ENCODE measurements at regions not wholly inside any gene's neighbourhood (a gene's known extent, or its start where the extent isn't known, plus 50 kb on each side); places are given as distances from the start of the nearest gene placed in this dataset.
"Not testable (repeated sequence)": the region's sequence is repeated elsewhere in the genome, so short reads cannot be mapped to it uniquely, and the experiment has no call there.

- H3K4me3 Mint-ChIP-seq: not testable (repeated sequence)
These were observed 65.1 kb upstream of the ROPN1B start for GRCh38 chr3:125903780-125904455.

GRCh38 chr3:125907279-125907678, 61.7 kb upstream of the ROPN1B start:
- CTCF ChIA-PET; ATAC-seq; H3K27ac Mint-ChIP-seq; intact Hi-C loops (cut with DNase I, micrococcal nuclease); DNase-seq; H3K4me3 Mint-ChIP-seq; H3K36me3 Mint-ChIP-seq (ENCODE audit: low read depth); H3K4me1 Mint-ChIP-seq; H3K27me3 Mint-ChIP-seq; H3K9me3 Mint-ChIP-seq (ENCODE audit: low read depth); POLR2A ChIA-PET: not testable (repeated sequence)

More at GRCh38 chr3:125903780-125904455, 65.1 kb upstream of the ROPN1B start:
- H3K4me1 Mint-ChIP-seq; ATAC-seq; H3K27ac Mint-ChIP-seq; intact Hi-C loops (cut with DNase I, micrococcal nuclease); H3K27me3 Mint-ChIP-seq; H3K9me3 Mint-ChIP-seq (ENCODE audit: low read depth); POLR2A ChIA-PET; DNase-seq; H3K36me3 Mint-ChIP-seq (ENCODE audit: low read depth): not testable (repeated sequence)
- CTCF ChIA-PET: interaction anchor here (0.6 kb wide), 2 partner anchors 31 to 1174 kb away, joined by 3 read pairs; partner anchors contain the start of gene UMPS

- H3K36me3 Mint-ChIP-seq (ENCODE audit: low read depth); H3K9me3 Mint-ChIP-seq (ENCODE audit: low read depth); H3K4me3 Mint-ChIP-seq; H3K27ac Mint-ChIP-seq; ATAC-seq; CTCF ChIA-PET; H3K4me1 Mint-ChIP-seq; DNase-seq; POLR2A ChIA-PET; H3K27me3 Mint-ChIP-seq: not testable (repeated sequence)
- intact Hi-C loops (cut with DNase I, micrococcal nuclease): loop anchor here in 1 of 2 experiments (10.0 kb wide), 1 partner anchor 1074 kb away; the partner anchor contains the start of gene PLXNA1
These were observed 58.1 kb upstream of the ROPN1B start for GRCh38 chr3:125910851-125911250.

GRCh38 chr3:125914608-125915436, 54.2 kb upstream of the ROPN1B start:
- intact Hi-C loops (cut with DNase I, micrococcal nuclease): loop anchor here (2.0 to 10.0 kb wide), 5 partner anchors 77 to 1070 kb away; partner anchors contain the start of genes KLF15 (in 2 of the 2), PLXNA1 (in 1 of the 2) and ZXDC (in 1 of the 2)
- H3K4me3 Mint-ChIP-seq: peak overlapping the region; percentile 82
- H3K27me3 Mint-ChIP-seq; H3K9me3 Mint-ChIP-seq (ENCODE audit: low read depth); CTCF ChIA-PET; DNase-seq; H3K36me3 Mint-ChIP-seq (ENCODE audit: low read depth); ATAC-seq: not testable (repeated sequence)
- H3K4me1 Mint-ChIP-seq: peaks cover 28% of the 10 kb centered on the region
- POLR2A ChIA-PET: interaction anchor here (0.7 kb wide), 1 partner anchor 743 kb away, joined by 3 read pairs; no protein-coding TSS in a partner anchor
- peak overlapping the region; percentile 76 for H3K27ac Mint-ChIP-seq

GRCh38 chr3:125915437-125915787, 53.6 kb upstream of the ROPN1B start:
- CTCF ChIA-PET; H3K27me3 Mint-ChIP-seq; H3K9me3 Mint-ChIP-seq (ENCODE audit: low read depth); ATAC-seq; H3K36me3 Mint-ChIP-seq (ENCODE audit: low read depth); DNase-seq: not testable (repeated sequence)
- peak overlapping the region; percentile 76 for H3K27ac Mint-ChIP-seq
- peak overlapping the region; percentile 82 for H3K4me3 Mint-ChIP-seq
- POLR2A ChIA-PET: interaction anchor here (0.7 kb wide), 1 partner anchor 742 kb away, joined by 3 read pairs; no protein-coding TSS in a partner anchor
- peaks cover 28% of the 10 kb centered on the region for H3K4me1 Mint-ChIP-seq
- intact Hi-C loops (cut with DNase I, micrococcal nuclease): loop anchor here (2.0 to 10.0 kb wide), 5 partner anchors 77 to 1069 kb away; partner anchors contain the start of genes KLF15 (in 2 of the 2), PLXNA1 (in 1 of the 2) and ZXDC (in 1 of the 2)

- POLR2A ChIA-PET: not testable (repeated sequence)
These were observed 53.1 kb upstream of the ROPN1B start for GRCh38 chr3:125915792-125916375.

GRCh38 chr3:125916376-125916978, 52.5 kb upstream of the ROPN1B start:
- H3K4me3 Mint-ChIP-seq: peak overlapping the region; percentile 82
- no peaks in the 10 kb centered on the region for H3K27me3 Mint-ChIP-seq
- intact Hi-C loops (cut with DNase I, micrococcal nuclease): loop anchor here (1.0 to 10.0 kb wide), 11 partner anchors 74 to 1756 kb away; partner anchors contain the start of genes SLC41A3 (in 2 of the 2), ABTB1 (in 1 of the 2), CHCHD6 (in 1 of the 2) and KLF15 (in 1 of the 2)
- H3K27ac Mint-ChIP-seq: peak overlapping the region; percentile 72
- ATAC-seq (peak; percentile 94), DNase-seq (peak; percentile 99)
- ChIA-PET POLR2A (no interaction called here), CTCF (no interaction called here)
- no peaks in the 10 kb centered on the region for H3K9me3 Mint-ChIP-seq (ENCODE audit: low read depth)
- H3K4me1 Mint-ChIP-seq: peaks cover 28% of the 10 kb centered on the region
- H3K36me3 Mint-ChIP-seq (ENCODE audit: low read depth): no peaks in the 10 kb centered on the region

More at GRCh38 chr3:125915792-125916375, 53.1 kb upstream of the ROPN1B start:
- intact Hi-C loops (cut with DNase I, micrococcal nuclease): loop anchor here (1.0 to 10.0 kb wide), 13 partner anchors 74 to 1757 kb away; partner anchors contain the start of genes KLF15 (in 2 of the 2), SLC41A3 (in 2 of the 2), ABTB1 (in 1 of the 2) and CHCHD6 (in 1 of the 2)
- H3K27me3 Mint-ChIP-seq; H3K36me3 Mint-ChIP-seq (ENCODE audit: low read depth); CTCF ChIA-PET; H3K9me3 Mint-ChIP-seq (ENCODE audit: low read depth): not testable (repeated sequence)
- Mint-ChIP-seq H3K4me1 (peaks cover 28% of the 10 kb centered on the region), H3K4me3 (peak overlapping the region; percentile 82), H3K27ac (peak overlapping the region; percentile 88)
- peak; percentile 77 for ATAC-seq
- peak; percentile 100 for DNase-seq

- peak overlapping the region; percentile 82 for H3K4me3 Mint-ChIP-seq
- peaks cover 28% of the 10 kb centered on the region for H3K4me1 Mint-ChIP-seq
- ATAC-seq; H3K36me3 Mint-ChIP-seq (ENCODE audit: low read depth); H3K27me3 Mint-ChIP-seq; CTCF ChIA-PET; POLR2A ChIA-PET; H3K9me3 Mint-ChIP-seq (ENCODE audit: low read depth): not testable (repeated sequence)
- intact Hi-C loops (cut with DNase I, micrococcal nuclease): loop anchor here (2.0 to 10.0 kb wide), 6 partner anchors 75 to 1756 kb away; partner anchors contain the start of genes ABTB1 (in 1 of the 2), CHCHD6 (in 1 of the 2), KLF15 (in 1 of the 2) and PLXNA1 (in 1 of the 2)
- peak; percentile 54 for DNase-seq
- H3K27ac Mint-ChIP-seq: peak overlapping the region; percentile 69
These were observed 51.9 kb upstream of the ROPN1B start for GRCh38 chr3:125917020-125917549.

- intact Hi-C loops (cut with DNase I, micrococcal nuclease): loop anchor here (5.0 to 10.0 kb wide), 3 partner anchors 74 to 1067 kb away; partner anchors contain the start of genes KLF15 (in 1 of the 2) and PLXNA1 (in 1 of the 2)
- H3K27me3 Mint-ChIP-seq; H3K27ac Mint-ChIP-seq; POLR2A ChIA-PET; H3K9me3 Mint-ChIP-seq (ENCODE audit: low read depth); H3K4me3 Mint-ChIP-seq; H3K36me3 Mint-ChIP-seq (ENCODE audit: low read depth); ATAC-seq; DNase-seq: not testable (repeated sequence)
- H3K4me1 Mint-ChIP-seq: peaks cover 28% of the 10 kb centered on the region
- CTCF ChIA-PET: interaction anchor here (0.6 kb wide), 1 partner anchor 1141 kb away, joined by 4 read pairs; no protein-coding TSS in a partner anchor
These were observed 51.0 kb upstream of the ROPN1B start for GRCh38 chr3:125918024-125918423.

- H3K36me3 Mint-ChIP-seq (ENCODE audit: low read depth); ATAC-seq; H3K9me3 Mint-ChIP-seq (ENCODE audit: low read depth); H3K4me3 Mint-ChIP-seq; POLR2A ChIA-PET; H3K27me3 Mint-ChIP-seq; DNase-seq: not testable (repeated sequence)
- intact Hi-C loops (cut with DNase I, micrococcal nuclease): loop anchor here (5.0 to 10.0 kb wide), 3 partner anchors 74 to 1066 kb away; partner anchors contain the start of genes KLF15 (in 1 of the 2) and PLXNA1 (in 1 of the 2)
- CTCF ChIA-PET: interaction anchor here (0.6 kb wide), 1 partner anchor 1140 kb away, joined by 4 read pairs; no protein-coding TSS in a partner anchor
- Mint-ChIP-seq H3K4me1 (peaks cover 28% of the 10 kb centered on the region), H3K27ac (peak overlapping the region; percentile 70)
These were observed 50.5 kb upstream of the ROPN1B start for GRCh38 chr3:125918451-125918850.

All from activated CD4-positive, alpha-beta T cell treated with anti-CD3 and anti-CD28 coated beads for 36 hours (primary cell).